GM12878 (cell line): ENCODE measurements at regions not wholly inside any gene's neighbourhood (a gene's known extent, or its start where the extent isn't known, plus 50 kb on each side); places are given as distances from the start of the nearest gene placed in this dataset.

Source experiments
- ATAC-seq: fragments of 200-7000 bp; cut with Tn5 transposase; 3 replicates; pipeline ENCODE4 v1.9.1; 2020; ENCODE audit warnings: mild to moderate bottlenecking, moderate library complexity
- BruUV-seq: library from RNA; stranded (reverse); fragments of 400-500 nt; replicated peaks from 2 replicates; lab custom pipeline; 2021; lab: Mats Ljungman, UMichigan
- CTCF ChIA-PET: fragments of 300-600 bp; sonication (Branson Sonifier 250); formaldehyde crosslinking; extraction: SDS; loops from one replicate; lab custom pipeline; 2021; ENCODE audit warnings: inconsistent platforms; lab: Yijun Ruan, JAX
- POLR2A ChIA-PET: fragments of 350-600 bp; formaldehyde crosslinking; extraction: SDS; loops from one replicate; lab custom pipeline; 2021; ENCODE audit warnings: inconsistent platforms; lab: Charles Lee
- RAD21 ChIA-PET: fragments of 300-600 bp; sonication (Branson Sonifier 250); formaldehyde crosslinking; loops from one replicate; lab custom pipeline; 2023; ENCODE audit warnings: antibody characterized with exemption; ENCODE audit not compliant: unreplicated experiment; lab: Charles Lee
- SMC1A ChIA-PET: fragments of 300-600 bp; sonication (Branson Sonifier 250); formaldehyde crosslinking; loops from one replicate; lab custom pipeline; 2023; ENCODE audit not compliant: unreplicated experiment, uncharacterized antibody; lab: Charles Lee
- DNase-seq: peaks from one replicate; pipeline ENCODE4 v3.0.0-alpha.2; 2011; ENCODE audit warnings: low read depth, low spot score
- FAIRE-seq: peaks from 3 replicates; lab custom pipeline; 2011; peaks lifted over from hg19 to GRCh38; lab: Jason Lieb, UNC
- H2AFZ ChIP-seq: 2 replicates; pipeline ENCODE4 v1.6.0; 2011; ENCODE audit warnings: low read depth, low read length, control low read depth; ENCODE audit not compliant: control insufficient read depth
- H3K27ac ChIP-seq: 2 replicates; pipeline ENCODE4 v1.5.1; 2011; ENCODE audit warnings: control low read depth; ENCODE audit not compliant: control insufficient read depth, insufficient read depth
- H3K27me3 ChIP-seq, 2 experiments: replicated peaks in 1 of 2; 2 replicates each; pipeline versions ENCODE4 v1.6.0 to v1.6.1; 2011; ENCODE audit warnings: low read length in 1 of 2; ENCODE audit not compliant: control insufficient read depth in 2 of 2, insufficient read depth in 2 of 2
- H3K36me3 ChIP-seq, 2 experiments: 2 replicates each; pipeline ENCODE4 v1.5.1; 2011; ENCODE audit warnings: low read length in 1 of 2; ENCODE audit not compliant: control insufficient read depth in 2 of 2, insufficient read depth in 2 of 2
- H3K4me1 ChIP-seq: 2 replicates; pipeline ENCODE4 v1.6.1; 2011; ENCODE audit warnings: mild to moderate bottlenecking, low read length, moderate library complexity, mixed read lengths; ENCODE audit not compliant: control insufficient read depth, insufficient read depth
- H3K4me2 ChIP-seq: 2 replicates; pipeline ENCODE4 v1.6.0; 2011; ENCODE audit warnings: control low read depth; ENCODE audit not compliant: control insufficient read depth, insufficient read depth
- H3K4me3 ChIP-seq: fragments of 200-600 bp; sonication (generic); 2 replicates; pipeline ENCODE4 v1.5.1; 2016
- H3K79me2 ChIP-seq: 2 replicates; pipeline ENCODE4 v1.6.0; 2011; ENCODE audit warnings: low read length; ENCODE audit not compliant: control insufficient read depth, insufficient read depth
- H3K9ac ChIP-seq: 2 replicates; pipeline ENCODE4 v1.8.0; 2011; ENCODE audit warnings: low read length, control low read depth, mixed read lengths; ENCODE audit not compliant: control insufficient read depth, insufficient read depth
- H3K9me3 ChIP-seq: replicated peaks from 3 replicates; pipeline ENCODE4 v1.5.1; 2011; ENCODE audit warnings: mild to moderate bottlenecking, low read length; ENCODE audit not compliant: control insufficient read depth, insufficient read depth
- H4K20me1 ChIP-seq: 2 replicates; pipeline ENCODE4 v1.6.0; 2011; ENCODE audit not compliant: control insufficient read depth, insufficient read depth
- ATF3 ChIP-seq: IDR thresholded peaks from 2 replicates; pipeline ENCODE4 v1.6.1; 2011; ENCODE audit warnings: low read depth, mild to moderate bottlenecking, low read length, moderate library complexity, borderline replicate concordance; ENCODE audit errors: extremely low read depth
- CBFB ChIP-seq: IDR thresholded peaks from 2 replicates; pipeline ENCODE4 v1.6.1; 2016; ENCODE audit warnings: antibody characterized with exemption, low read depth
- CUX1 ChIP-seq: IDR thresholded peaks from 2 replicates; pipeline ENCODE4 v1.6.1; 2012; ENCODE audit warnings: improper control_type of control experiment, low read depth, low read length; ENCODE audit not compliant: insufficient replicate concordance
- GABPA ChIP-seq: IDR thresholded peaks from 2 replicates; pipeline ENCODE4 v1.6.1; 2014; ENCODE audit warnings: antibody characterized with exemption, low read depth, mild to moderate bottlenecking, inconsistent platforms
- NBN ChIP-seq: fragments of 450-650 bp; IDR thresholded peaks from 2 replicates; pipeline ENCODE4 v1.6.1; 2016
- SMAD5 ChIP-seq: IDR thresholded peaks from 2 replicates; pipeline ENCODE4 v1.6.1; 2016; ENCODE audit warnings: antibody characterized with exemption, low read depth
- USF1 ChIP-seq: IDR thresholded peaks from 2 replicates; pipeline ENCODE4 v1.6.1; 2011; ENCODE audit warnings: borderline replicate concordance, low read depth, mild to moderate bottlenecking, moderate library complexity, mixed read lengths, low read length; ENCODE audit not compliant: insufficient read depth; ENCODE audit errors: extremely low read length
- YY1 ChIP-seq: IDR thresholded peaks from 2 replicates; pipeline ENCODE4 v1.6.1; 2011; ENCODE audit warnings: low read depth, mild to moderate bottlenecking, low read length
- in situ Hi-C: fragments of 300-500 bp; cut with MboI; formaldehyde crosslinking; loops from 9 replicates; pipeline ENCODE4 v1.14.3; 2018; ENCODE audit warnings: mixed read lengths
- intact Hi-C: fragments of 100-400 bp; cut with micrococcal nuclease; formaldehyde crosslinking; loops from one replicate; pipeline ENCODE4 v1.14.2; 2022; ENCODE audit not compliant: unreplicated experiment

- ChIA-PET RAD21 (no interaction called here), POLR2A (no interaction called here), SMC1A (interaction anchor here (1.1 to 2.1 kb wide), 2 partner anchors 12 to 17 kb away, joined by 3 to 6 read pairs; no protein-coding TSS in a partner anchor), CTCF (interaction anchor here (1.2 kb wide), 1 partner anchor 11 kb away, joined by 5 read pairs; no protein-coding TSS in a partner anchor)
- Histone ChIP-seq H3K27ac (no peak overlapping the region), H2AFZ (no peak overlapping the region), H3K79me2 (no peaks in the 10 kb centered on the region), H3K9ac (no peak overlapping the region), H3K4me1 (no peaks in the 10 kb centered on the region), H3K4me2 (no peak overlapping the region), H3K4me3 (no peak overlapping the region), H3K27me3 (no peaks in the 10 kb centered on the region), H3K9me3 (no peaks in the 10 kb centered on the region), H3K36me3 (no peaks in the 10 kb centered on the region), H4K20me1 (no peaks in the 10 kb centered on the region)
- no peak for TF ChIP-seq CBFB
- TF ChIP-seq YY1: no peak
- TF ChIP-seq NBN: no peak
- no peak for TF ChIP-seq SMAD5
- no peak for TF ChIP-seq GABPA
- TF ChIP-seq USF1: no peak
- no peak for TF ChIP-seq ATF3
- no peak for TF ChIP-seq CUX1
- ATAC-seq (no peak), DNase-seq (no peak), FAIRE-seq (no peak)
- in situ Hi-C loops: no loop called here
- intact Hi-C loops: no loop called here
- no TSS peak for BruUV-seq
Measured at GRCh38 chr5:104018299-104018698, 455.7 kb upstream of the NUDT12 start.
